Ovary (tissue), 3 donors: ENCODE measurements at regions not wholly inside any gene's neighbourhood (a gene's known extent, or its start where the extent isn't known, plus 50 kb on each side); places are given as distances from the start of the nearest gene placed in this dataset.
"Not testable (repeated sequence)": the region's sequence is repeated elsewhere in the genome, so short reads cannot be mapped to it uniquely, and the experiment has no call there.

ENCODE experiments used
- CTCF ChIP-seq, 3 donors: fragments of 450-650 bp in 2 of 3; fragments of 200-600 bp in 1 of 3; IDR thresholded peaks; one replicate each; pipeline versions ENCODE4 v1.5.1 to v1.8.0; 2016 to 2022; ENCODE audit warnings: antibody characterized with exemption in 3 of 3, mild to moderate bottlenecking in 1 of 3
- EP300 ChIP-seq: sonication (generic); formaldehyde crosslinking; IDR thresholded peaks from one replicate; pipeline ENCODE4 v1.6.1; 2017; ENCODE audit warnings: antibody characterized with exemption
- donor health status: DM: no; HTN: no; CAD: no.

GRCh38 chr1:91204150-91204549 is 182.3 kb upstream of the ZNF644 start:
- not testable (repeated sequence) for TF ChIP-seq CTCF (IDR thresholded peaks at IDR 0.05); EP300
